ENCODE measurements at regions not wholly inside any gene's neighbourhood (a gene's known extent, or its start where the extent isn't known, plus 50 kb on each side); places are given as distances from the start of the nearest gene placed in this dataset.

GRCh38 chr7:153607354-153607753, 444.8 kb upstream of the DPP6 start:
- H3K4me3 Mint-ChIP-seq (ENCODE audit: unreplicated experiment): no peak overlapping the region
- no peak for DNase-seq
- H3K36me3 Mint-ChIP-seq (ENCODE audit: unreplicated experiment): peaks cover 5% of the 10 kb centered on the region
- no peaks in the 10 kb centered on the region for H3K27me3 Mint-ChIP-seq (ENCODE audit: unreplicated experiment)
- peaks cover 17% of the 10 kb centered on the region for H3K9me3 Mint-ChIP-seq (ENCODE audit: unreplicated experiment)
- TF ChIP-seq, protein P1, sequence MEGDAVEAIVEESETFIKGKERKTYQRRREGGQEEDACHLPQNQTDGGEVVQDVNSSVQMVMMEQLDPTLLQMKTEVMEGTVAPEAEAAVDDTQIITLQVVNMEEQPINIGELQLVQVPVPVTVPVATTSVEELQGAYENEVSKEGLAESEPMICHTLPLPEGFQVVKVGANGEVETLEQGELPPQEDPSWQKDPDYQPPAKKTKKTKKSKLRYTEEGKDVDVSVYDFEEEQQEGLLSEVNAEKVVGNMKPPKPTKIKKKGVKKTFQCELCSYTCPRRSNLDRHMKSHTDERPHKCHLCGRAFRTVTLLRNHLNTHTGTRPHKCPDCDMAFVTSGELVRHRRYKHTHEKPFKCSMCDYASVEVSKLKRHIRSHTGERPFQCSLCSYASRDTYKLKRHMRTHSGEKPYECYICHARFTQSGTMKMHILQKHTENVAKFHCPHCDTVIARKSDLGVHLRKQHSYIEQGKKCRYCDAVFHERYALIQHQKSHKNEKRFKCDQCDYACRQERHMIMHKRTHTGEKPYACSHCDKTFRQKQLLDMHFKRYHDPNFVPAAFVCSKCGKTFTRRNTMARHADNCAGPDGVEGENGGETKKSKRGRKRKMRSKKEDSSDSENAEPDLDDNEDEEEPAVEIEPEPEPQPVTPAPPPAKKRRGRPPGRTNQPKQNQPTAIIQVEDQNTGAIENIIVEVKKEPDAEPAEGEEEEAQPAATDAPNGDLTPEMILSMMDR (IDR thresholded peaks at IDR 0.05; ENCODE audit: partially characterized antibody, unreplicated experiment): no peak
- no peak overlapping the region for H3K27ac Mint-ChIP-seq (ENCODE audit: unreplicated experiment)
- no peaks in the 10 kb centered on the region for H3K4me1 Mint-ChIP-seq (ENCODE audit: low read depth, unreplicated experiment)

DNA sequence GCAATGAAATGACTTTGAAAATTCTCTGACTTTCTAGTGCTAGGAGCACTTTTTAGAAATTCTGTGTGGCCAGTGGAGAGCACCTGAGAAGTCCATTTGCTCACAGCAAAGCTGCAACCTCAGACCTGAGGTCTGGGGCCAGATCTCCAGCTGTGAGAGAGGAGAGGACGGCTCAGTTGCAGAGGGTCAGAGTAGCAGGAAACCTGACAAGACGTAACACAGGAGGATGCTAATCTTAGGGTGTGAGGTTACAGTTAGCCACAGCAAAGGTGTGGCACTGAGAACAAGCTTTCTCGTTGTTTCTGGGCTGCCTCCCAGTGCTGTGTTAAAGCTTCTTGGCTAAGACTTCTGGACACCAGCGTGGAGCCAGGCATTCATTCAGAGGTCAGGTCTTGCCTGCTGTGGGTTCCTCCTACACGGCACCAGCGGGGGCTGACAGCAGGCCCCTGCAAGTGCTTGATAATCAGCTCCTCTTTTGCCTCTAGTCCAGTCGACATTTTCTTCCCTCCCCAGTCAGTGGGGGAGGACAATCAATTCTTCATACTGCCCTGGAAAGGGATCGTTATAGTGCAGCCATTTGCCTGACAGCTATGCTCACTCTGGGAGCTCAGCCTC, 435.4 kb upstream of the DPP6 start:
- DNase-seq: no peak
- Mint-ChIP-seq H3K27ac (ENCODE audit: unreplicated experiment) (no peak overlapping the region), H3K4me3 (ENCODE audit: unreplicated experiment) (no peak overlapping the region), H3K36me3 (ENCODE audit: unreplicated experiment) (peaks cover 8% of the 10 kb centered on the region), H3K4me1 (ENCODE audit: low read depth, unreplicated experiment) (no peaks in the 10 kb centered on the region), H3K9me3 (ENCODE audit: unreplicated experiment) (peaks cover 10% of the 10 kb centered on the region), H3K27me3 (ENCODE audit: unreplicated experiment) (no peaks in the 10 kb centered on the region)
- TF ChIP-seq, protein P1 (IDR thresholded peaks at IDR 0.05; ENCODE audit: partially characterized antibody, unreplicated experiment): no peak

- H3K27ac Mint-ChIP-seq (ENCODE audit: unreplicated experiment): no peak overlapping the region
- H3K4me3 Mint-ChIP-seq (ENCODE audit: unreplicated experiment): no peak overlapping the region
- peaks cover 1% of the 10 kb centered on the region for H3K27me3 Mint-ChIP-seq (ENCODE audit: unreplicated experiment)
- TF ChIP-seq, protein P1 (IDR thresholded peaks at IDR 0.05; ENCODE audit: partially characterized antibody, unreplicated experiment): no peak
- DNase-seq: no peak
- no peaks in the 10 kb centered on the region for H3K36me3 Mint-ChIP-seq (ENCODE audit: unreplicated experiment)
- peaks cover 9% of the 10 kb centered on the region for H3K9me3 Mint-ChIP-seq (ENCODE audit: unreplicated experiment)
- H3K4me1 Mint-ChIP-seq (ENCODE audit: low read depth, unreplicated experiment): no peaks in the 10 kb centered on the region
Observed at GRCh38 chr7:153627323-153627722, 424.9 kb upstream of the DPP6 start.

DNA sequence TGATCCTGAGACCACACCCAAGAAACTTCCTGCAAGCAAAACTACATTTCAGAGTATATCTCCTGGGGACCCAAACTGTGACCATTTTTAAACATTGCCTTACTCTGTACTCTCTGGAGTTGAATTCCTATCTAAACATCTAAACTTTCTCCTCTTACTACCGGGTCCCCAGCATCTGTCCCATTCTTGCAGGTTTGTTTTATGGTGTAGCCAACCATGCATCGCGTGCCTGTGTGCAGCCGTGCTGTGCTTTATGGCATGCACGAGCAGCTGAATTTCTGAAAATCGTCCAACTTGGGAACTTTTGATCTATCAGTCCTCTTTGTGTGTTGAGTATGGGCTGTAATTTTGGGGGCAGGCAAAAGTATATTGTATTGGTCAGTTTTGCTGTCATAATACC, 423.8 kb upstream of the DPP6 start:
- Mint-ChIP-seq H3K36me3 (ENCODE audit: unreplicated experiment) (no peaks in the 10 kb centered on the region), H3K9me3 (ENCODE audit: unreplicated experiment) (peaks cover 6% of the 10 kb centered on the region), H3K4me1 (ENCODE audit: low read depth, unreplicated experiment) (no peaks in the 10 kb centered on the region), H3K4me3 (ENCODE audit: unreplicated experiment) (no peak overlapping the region), H3K27ac (ENCODE audit: unreplicated experiment) (no peak overlapping the region), H3K27me3 (ENCODE audit: unreplicated experiment) (no peaks in the 10 kb centered on the region)
- no peak for DNase-seq
- TF ChIP-seq, protein P1 (IDR thresholded peaks at IDR 0.05; ENCODE audit: partially characterized antibody, unreplicated experiment): no peak

DNA sequence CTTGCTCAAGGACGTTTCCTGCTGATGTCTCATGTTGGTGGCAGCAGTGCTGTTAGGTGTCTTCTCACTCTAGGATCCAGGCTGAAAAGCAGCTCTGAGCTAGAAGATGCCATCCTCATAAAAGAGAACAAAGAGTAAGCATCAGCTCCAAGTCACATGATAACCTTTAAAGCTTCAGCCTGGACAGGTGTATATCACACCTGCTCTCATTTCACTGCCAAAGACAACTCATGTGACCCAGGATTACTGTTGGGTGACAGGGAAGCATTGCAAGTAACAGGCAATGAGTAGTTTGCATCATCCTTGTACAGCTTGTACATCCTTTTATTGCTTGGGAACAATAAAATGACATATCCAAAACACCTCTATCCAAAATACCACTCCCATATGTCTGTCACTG, 423.4 kb upstream of the DPP6 start:
- Mint-ChIP-seq H3K9me3 (ENCODE audit: unreplicated experiment) (peaks cover 6% of the 10 kb centered on the region), H3K27me3 (ENCODE audit: unreplicated experiment) (no peaks in the 10 kb centered on the region), H3K4me1 (ENCODE audit: low read depth, unreplicated experiment) (no peaks in the 10 kb centered on the region), H3K4me3 (ENCODE audit: unreplicated experiment) (no peak overlapping the region), H3K36me3 (ENCODE audit: unreplicated experiment) (no peaks in the 10 kb centered on the region), H3K27ac (ENCODE audit: unreplicated experiment) (no peak overlapping the region)
- no peak for DNase-seq
- TF ChIP-seq, protein P1 (IDR thresholded peaks at IDR 0.05; ENCODE audit: partially characterized antibody, unreplicated experiment): no peak
